ENCODE measurements at regions not wholly inside any gene's neighbourhood (a gene's known extent, or its start where the extent isn't known, plus 50 kb on each side); places are given as distances from the start of the nearest gene placed in this dataset.

DNA sequence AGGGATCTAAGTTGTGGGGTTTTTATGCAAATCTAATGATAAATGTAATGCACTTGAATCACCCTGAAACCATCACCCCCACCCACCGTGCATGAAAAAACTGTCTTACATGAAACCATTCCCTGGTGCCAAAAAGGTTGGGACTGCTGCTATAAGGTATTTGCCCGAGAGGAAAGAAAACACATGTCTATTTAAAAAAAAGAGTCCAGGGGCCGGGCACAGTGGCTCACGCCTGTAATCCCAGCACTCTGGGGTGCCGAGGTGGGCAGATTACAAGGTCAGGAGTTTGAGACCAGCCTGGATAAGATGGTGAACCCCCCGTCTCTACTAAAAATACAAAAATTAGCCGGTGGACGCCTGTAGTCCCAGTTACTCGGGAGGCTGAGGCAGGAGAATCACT is 1372.8 kb upstream of the CDH2 start:
- Mint-ChIP-seq H3K36me3 (ENCODE audit: insufficient read depth, unreplicated experiment) (no peaks in the 10 kb centered on the region), H3K27me3 (ENCODE audit: insufficient read depth, unreplicated experiment) (no peaks in the 10 kb centered on the region), H3K27ac (ENCODE audit: unreplicated experiment) (no peak overlapping the region), H3K4me3 (ENCODE audit: unreplicated experiment) (no peak overlapping the region), H3K4me1 (ENCODE audit: low read depth, unreplicated experiment) (no peaks in the 10 kb centered on the region), H3K9me3 (ENCODE audit: unreplicated experiment) (no peaks in the 10 kb centered on the region)
- Histone ChIP-seq H3K9me3 (no peaks in the 10 kb centered on the region), H3K36me3 (ENCODE audit: control insufficient read depth, insufficient read depth, low read length) (no peaks in the 10 kb centered on the region), H3K27me3 (replicated peaks; ENCODE audit: control insufficient read depth, insufficient read depth, low read length) (no peaks in the 10 kb centered on the region), H3K4me3 (ENCODE audit: low read depth, low read length) (no peak overlapping the region), H3K4me1 (no peaks in the 10 kb centered on the region)
- intact Hi-C loops (cut with micrococcal nuclease; ENCODE audit: unreplicated experiment): no loop called here
- TF ChIP-seq, protein P1, sequence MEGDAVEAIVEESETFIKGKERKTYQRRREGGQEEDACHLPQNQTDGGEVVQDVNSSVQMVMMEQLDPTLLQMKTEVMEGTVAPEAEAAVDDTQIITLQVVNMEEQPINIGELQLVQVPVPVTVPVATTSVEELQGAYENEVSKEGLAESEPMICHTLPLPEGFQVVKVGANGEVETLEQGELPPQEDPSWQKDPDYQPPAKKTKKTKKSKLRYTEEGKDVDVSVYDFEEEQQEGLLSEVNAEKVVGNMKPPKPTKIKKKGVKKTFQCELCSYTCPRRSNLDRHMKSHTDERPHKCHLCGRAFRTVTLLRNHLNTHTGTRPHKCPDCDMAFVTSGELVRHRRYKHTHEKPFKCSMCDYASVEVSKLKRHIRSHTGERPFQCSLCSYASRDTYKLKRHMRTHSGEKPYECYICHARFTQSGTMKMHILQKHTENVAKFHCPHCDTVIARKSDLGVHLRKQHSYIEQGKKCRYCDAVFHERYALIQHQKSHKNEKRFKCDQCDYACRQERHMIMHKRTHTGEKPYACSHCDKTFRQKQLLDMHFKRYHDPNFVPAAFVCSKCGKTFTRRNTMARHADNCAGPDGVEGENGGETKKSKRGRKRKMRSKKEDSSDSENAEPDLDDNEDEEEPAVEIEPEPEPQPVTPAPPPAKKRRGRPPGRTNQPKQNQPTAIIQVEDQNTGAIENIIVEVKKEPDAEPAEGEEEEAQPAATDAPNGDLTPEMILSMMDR (IDR thresholded peaks at IDR 0.05; ENCODE audit: insufficient read depth in 1 of 2, low read depth in 1 of 2, low read length in 1 of 2, severe bottlenecking in 1 of 2, unreplicated experiment in 1 of 2): no peak
- CTCF ChIA-PET: no interaction called here
- BruUV-seq (replicated peaks): no TSS peak
- no peak for DNase-seq
- POLR2A ChIA-PET: no interaction called here

DNA sequence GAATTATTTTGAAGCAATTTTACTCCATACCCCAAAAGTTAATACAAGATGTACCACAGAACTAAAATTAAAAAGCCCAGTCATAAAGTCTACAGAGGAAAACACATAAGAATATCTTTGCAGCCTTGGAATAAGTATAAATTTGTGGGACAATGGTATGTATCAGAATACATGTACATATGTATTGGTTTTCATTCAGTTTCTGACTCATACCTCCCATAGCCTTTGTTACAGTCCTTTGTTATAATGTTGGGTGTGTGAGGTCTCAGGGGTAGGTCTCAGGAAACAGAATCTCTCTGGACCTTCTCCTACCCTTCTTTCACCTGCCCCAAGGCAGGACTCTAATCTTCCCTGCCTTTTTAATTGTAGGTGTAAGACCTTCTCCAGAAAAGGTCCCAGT is 1370.7 kb upstream of the CDH2 start:
- DNase-seq: no peak
- intact Hi-C loops (cut with micrococcal nuclease; ENCODE audit: unreplicated experiment): no loop called here
- Mint-ChIP-seq H3K27me3 (ENCODE audit: insufficient read depth, unreplicated experiment) (no peaks in the 10 kb centered on the region), H3K9me3 (ENCODE audit: unreplicated experiment) (no peaks in the 10 kb centered on the region), H3K36me3 (ENCODE audit: insufficient read depth, unreplicated experiment) (no peaks in the 10 kb centered on the region), H3K4me1 (ENCODE audit: low read depth, unreplicated experiment) (no peaks in the 10 kb centered on the region), H3K4me3 (ENCODE audit: unreplicated experiment) (no peak overlapping the region), H3K27ac (ENCODE audit: unreplicated experiment) (no peak overlapping the region)
- no TSS peak for BruUV-seq (replicated peaks)
- Histone ChIP-seq H3K36me3 (ENCODE audit: control insufficient read depth, insufficient read depth, low read length) (no peaks in the 10 kb centered on the region), H3K4me1 (no peaks in the 10 kb centered on the region), H3K9me3 (no peaks in the 10 kb centered on the region), H3K27me3 (replicated peaks; ENCODE audit: control insufficient read depth, insufficient read depth, low read length) (no peaks in the 10 kb centered on the region), H3K4me3 (ENCODE audit: low read depth, low read length) (no peak overlapping the region)
- TF ChIP-seq, protein P1 (IDR thresholded peaks at IDR 0.05; ENCODE audit: insufficient read depth in 1 of 2, low read depth in 1 of 2, low read length in 1 of 2, severe bottlenecking in 1 of 2, unreplicated experiment in 1 of 2): no peak
- POLR2A ChIA-PET: no interaction called here
- CTCF ChIA-PET: no interaction called here

DNA sequence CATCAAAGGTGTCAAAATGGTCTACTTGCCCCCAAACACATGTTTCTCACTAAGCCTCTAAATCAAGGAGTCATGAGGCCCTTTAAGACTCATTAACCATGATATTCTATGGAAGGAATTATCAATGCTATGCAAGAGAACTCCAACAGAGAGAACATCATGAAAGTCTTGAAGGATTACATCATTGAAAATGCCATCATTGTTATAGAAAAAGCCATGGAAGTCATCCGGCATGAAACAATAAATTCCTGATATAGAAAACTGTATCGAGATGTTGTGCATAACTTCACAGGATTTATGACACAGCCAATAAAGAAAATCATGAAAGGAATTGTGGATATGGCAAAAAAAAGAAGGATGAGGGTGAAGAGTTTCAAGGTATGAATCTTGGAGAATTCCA is 1363.6 kb upstream of the CDH2 start:
- Histone ChIP-seq H3K4me3 (ENCODE audit: low read depth, low read length) (no peak overlapping the region), H3K36me3 (ENCODE audit: control insufficient read depth, insufficient read depth, low read length) (no peaks in the 10 kb centered on the region), H3K4me1 (no peaks in the 10 kb centered on the region), H3K27me3 (replicated peaks; ENCODE audit: control insufficient read depth, insufficient read depth, low read length) (no peaks in the 10 kb centered on the region), H3K9me3 (no peaks in the 10 kb centered on the region)
- H3K9me3 Mint-ChIP-seq (ENCODE audit: unreplicated experiment): no peaks in the 10 kb centered on the region
- H3K4me1 Mint-ChIP-seq (ENCODE audit: low read depth, unreplicated experiment): no peaks in the 10 kb centered on the region
- no TSS peak for BruUV-seq (replicated peaks)
- TF ChIP-seq, protein P1 (IDR thresholded peaks at IDR 0.05; ENCODE audit: insufficient read depth in 1 of 2, low read depth in 1 of 2, low read length in 1 of 2, severe bottlenecking in 1 of 2, unreplicated experiment in 1 of 2): no peak
- no peak overlapping the region for H3K27ac Mint-ChIP-seq (ENCODE audit: unreplicated experiment)
- H3K27me3 Mint-ChIP-seq (ENCODE audit: insufficient read depth, unreplicated experiment): no peaks in the 10 kb centered on the region
- DNase-seq: no peak
- intact Hi-C loops (cut with micrococcal nuclease; ENCODE audit: unreplicated experiment): no loop called here
- H3K36me3 Mint-ChIP-seq (ENCODE audit: insufficient read depth, unreplicated experiment): no peaks in the 10 kb centered on the region
- ChIA-PET CTCF (no interaction called here), POLR2A (no interaction called here)
- H3K4me3 Mint-ChIP-seq (ENCODE audit: unreplicated experiment): no peak overlapping the region
